ENCODE measurements at regions not wholly inside any gene's neighbourhood (a gene's known extent, or its start where the extent isn't known, plus 50 kb on each side); places are given as distances from the start of the nearest gene placed in this dataset.
"Not testable (repeated sequence)": the region's sequence is repeated elsewhere in the genome, so short reads cannot be mapped to it uniquely, and the experiment has no call there.

DNA sequence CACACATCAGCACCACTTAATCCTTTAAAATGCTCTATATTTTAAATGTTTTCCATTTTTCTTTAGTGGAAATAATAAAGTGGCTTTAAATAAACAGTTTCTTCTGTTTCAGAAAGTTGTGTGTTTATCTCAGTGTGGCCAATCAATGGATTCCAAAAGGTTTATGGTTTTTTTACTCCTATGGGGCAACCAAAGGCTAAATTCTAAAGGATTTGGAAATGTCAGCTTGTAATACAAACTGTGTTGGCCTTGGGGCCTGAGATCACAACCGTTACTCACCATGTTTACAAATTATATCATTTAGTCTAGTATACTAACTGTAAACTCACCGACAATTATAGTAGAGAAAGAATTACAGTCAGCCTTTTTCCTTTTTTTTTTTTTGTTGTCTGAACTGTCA is 827.2 kb downstream of the EPHA4 start:
- no peaks in the 10 kb centered on the region for H3K27me3 ChIP-seq (ENCODE audit: control insufficient read depth, insufficient read depth, low read length)

DNA sequence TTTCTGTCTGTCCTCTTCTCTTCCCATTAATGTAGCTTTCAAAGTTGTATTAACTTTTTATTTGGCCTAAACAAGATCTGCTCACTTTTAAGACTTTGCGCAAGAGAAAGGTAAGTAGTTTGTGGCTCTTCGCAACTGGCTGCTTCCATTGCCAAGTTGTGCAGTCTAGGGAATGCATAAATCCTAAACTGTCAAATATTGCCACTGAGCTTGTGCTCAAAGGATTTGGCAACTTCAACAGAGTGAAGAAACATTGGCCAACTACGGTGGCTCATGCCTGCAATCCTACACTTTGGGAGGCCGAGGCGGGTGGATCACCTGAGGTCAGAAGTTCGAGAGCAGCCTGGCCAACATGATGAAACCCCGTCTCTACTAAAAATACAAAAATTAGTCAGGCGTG is 826.4 kb downstream of the EPHA4 start:
- Histone ChIP-seq H3K4me3 (ENCODE audit: low read length) (no peak overlapping the region), H3K4me1 (ENCODE audit: control insufficient read depth, insufficient read depth, low read length) (0 out of 2 replicates have a peak, but pooled peaks cover 1% of the 10 kb centered on the region), H3K9me3 (ENCODE audit: control insufficient read depth, insufficient read depth, low read length) (no peaks in the 10 kb centered on the region), H3K27me3 (ENCODE audit: control insufficient read depth, insufficient read depth, low read length) (no peaks in the 10 kb centered on the region), H3K27ac (ENCODE audit: low read length) (no peak overlapping the region), H3K36me3 (ENCODE audit: control insufficient read depth, insufficient read depth, low read length) (no peaks in the 10 kb centered on the region)
- no CpG with 5 or more reads among the region's 8 CpGs for WGBS (ENCODE audit: insufficient coverage, insufficient read length)
- DNase-seq (ENCODE audit: low read depth, low spot score), result no peak

More for the DNA sequence above, 827.2 kb downstream of the EPHA4 start:
- Histone ChIP-seq H3K27ac (ENCODE audit: low read length) (no peak overlapping the region), H3K4me1 (ENCODE audit: control insufficient read depth, insufficient read depth, low read length) (0 out of 2 replicates have a peak, but pooled peaks cover 1% of the 10 kb centered on the region), H3K36me3 (ENCODE audit: control insufficient read depth, insufficient read depth, low read length) (no peaks in the 10 kb centered on the region), H3K9me3 (ENCODE audit: control insufficient read depth, insufficient read depth, low read length) (no peaks in the 10 kb centered on the region), H3K4me3 (ENCODE audit: low read length) (no peak overlapping the region)
- DNase-seq (ENCODE audit: low read depth, low spot score), result no peak
- no CpG with 5 or more reads among the region's 2 CpGs for WGBS (ENCODE audit: insufficient coverage, insufficient read length)

- H3K27ac ChIP-seq (ENCODE audit: low read length), result no peak overlapping the region
- 0 out of 2 replicates have a peak, but pooled peaks cover 1% of the 10 kb centered on the region for H3K4me1 ChIP-seq (ENCODE audit: control insufficient read depth, insufficient read depth, low read length)
- WGBS (ENCODE audit: insufficient coverage, insufficient read length), result no CpG with 5 or more reads among the region's 1 CpG
- H3K36me3 ChIP-seq (ENCODE audit: control insufficient read depth, insufficient read depth, low read length), result no peaks in the 10 kb centered on the region
- no peak for DNase-seq (ENCODE audit: low read depth, low spot score)
- no peaks in the 10 kb centered on the region for H3K27me3 ChIP-seq (ENCODE audit: control insufficient read depth, insufficient read depth, low read length)
- H3K9me3 ChIP-seq (ENCODE audit: control insufficient read depth, insufficient read depth, low read length), result no peaks in the 10 kb centered on the region
- no peak overlapping the region for H3K4me3 ChIP-seq (ENCODE audit: low read length)
These were observed 824.4 kb downstream of the EPHA4 start for GRCh38 chr2:220747736-220748135.

- Histone ChIP-seq H3K27ac (ENCODE audit: low read length) (no peak overlapping the region), H3K9me3 (ENCODE audit: control insufficient read depth, insufficient read depth, low read length) (no peaks in the 10 kb centered on the region), H3K4me3 (ENCODE audit: low read length) (no peak overlapping the region), H3K27me3 (ENCODE audit: control insufficient read depth, insufficient read depth, low read length) (no peaks in the 10 kb centered on the region), H3K4me1 (ENCODE audit: control insufficient read depth, insufficient read depth, low read length) (0 out of 2 replicates have a peak, but pooled peaks cover 1% of the 10 kb centered on the region), H3K36me3 (ENCODE audit: control insufficient read depth, insufficient read depth, low read length) (no peaks in the 10 kb centered on the region)
- WGBS (ENCODE audit: insufficient coverage, insufficient read length), result no CpG with 5 or more reads among the region's 12 CpGs
- no peak for DNase-seq (ENCODE audit: low read depth, low spot score)
These were observed 823.1 kb downstream of the EPHA4 start for GRCh38 chr2:220748875-220749479.

- Histone ChIP-seq H3K27ac (ENCODE audit: low read length) (no peak overlapping the region), H3K4me3 (ENCODE audit: low read length) (no peak overlapping the region), H3K9me3 (ENCODE audit: control insufficient read depth, insufficient read depth, low read length) (no peaks in the 10 kb centered on the region), H3K27me3 (ENCODE audit: control insufficient read depth, insufficient read depth, low read length) (no peaks in the 10 kb centered on the region), H3K4me1 (ENCODE audit: control insufficient read depth, insufficient read depth, low read length) (0 out of 2 replicates have a peak, but pooled peaks cover 1% of the 10 kb centered on the region), H3K36me3 (ENCODE audit: control insufficient read depth, insufficient read depth, low read length) (no peaks in the 10 kb centered on the region)
- DNase-seq (ENCODE audit: low read depth, low spot score), result no peak
- no CpG with 5 or more reads among the region's 3 CpGs for WGBS (ENCODE audit: insufficient coverage, insufficient read length)
These were observed 818.6 kb downstream of the EPHA4 start for GRCh38 chr2:220753486-220753885.

- no peak overlapping the region for H3K4me3 ChIP-seq (ENCODE audit: low read length)
- WGBS (ENCODE audit: insufficient coverage, insufficient read length), result no CpG with 5 or more reads among the region's 6 CpGs
- H3K27me3 ChIP-seq (ENCODE audit: control insufficient read depth, insufficient read depth, low read length), result no peaks in the 10 kb centered on the region
- no peaks in the 10 kb centered on the region for H3K36me3 ChIP-seq (ENCODE audit: control insufficient read depth, insufficient read depth, low read length)
- DNase-seq (ENCODE audit: low read depth, low spot score), result no peak
- no peaks in the 10 kb centered on the region for H3K9me3 ChIP-seq (ENCODE audit: control insufficient read depth, insufficient read depth, low read length)
- H3K4me1 ChIP-seq (ENCODE audit: control insufficient read depth, insufficient read depth, low read length), result no peaks in the 10 kb centered on the region
- no peak overlapping the region for H3K27ac ChIP-seq (ENCODE audit: low read length)
These were observed 815.5 kb downstream of the EPHA4 start for GRCh38 chr2:220756653-220757052.

DNA sequence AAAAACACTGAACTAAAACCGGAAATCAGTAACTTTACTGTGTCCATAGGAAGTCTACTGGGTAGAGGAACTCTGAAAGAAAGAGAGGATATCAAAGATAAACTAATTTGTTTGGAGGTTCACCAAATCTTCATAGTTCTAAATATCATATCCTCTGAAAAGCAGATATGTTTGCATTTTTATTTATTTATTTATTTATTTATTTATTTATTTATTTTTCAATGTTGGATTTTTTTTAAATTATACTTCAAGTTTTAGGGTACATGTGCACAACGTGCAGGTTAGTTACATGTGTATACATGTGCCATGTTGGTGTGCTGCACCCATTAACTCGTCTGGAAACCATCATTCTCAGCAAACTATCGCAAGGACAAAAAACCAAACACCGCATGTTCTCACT is 813.7 kb downstream of the EPHA4 start:
- H3K4me1 ChIP-seq (ENCODE audit: control insufficient read depth, insufficient read depth, low read length); H3K27me3 ChIP-seq (ENCODE audit: control insufficient read depth, insufficient read depth, low read length); H3K9me3 ChIP-seq (ENCODE audit: control insufficient read depth, insufficient read depth, low read length); H3K36me3 ChIP-seq (ENCODE audit: control insufficient read depth, insufficient read depth, low read length); H3K4me3 ChIP-seq (ENCODE audit: low read length); DNase-seq (ENCODE audit: low read depth, low spot score); H3K27ac ChIP-seq (ENCODE audit: low read length): not testable (repeated sequence)
- WGBS (ENCODE audit: insufficient coverage, insufficient read length), result no CpG with 5 or more reads among the region's 5 CpGs

GRCh38 chr2:220764171-220764570 is 807.9 kb downstream of the EPHA4 start:
- DNase-seq (ENCODE audit: low read depth, low spot score), result no peak
- WGBS (ENCODE audit: insufficient coverage, insufficient read length), result no CpG with 5 or more reads among the region's 5 CpGs

DNA sequence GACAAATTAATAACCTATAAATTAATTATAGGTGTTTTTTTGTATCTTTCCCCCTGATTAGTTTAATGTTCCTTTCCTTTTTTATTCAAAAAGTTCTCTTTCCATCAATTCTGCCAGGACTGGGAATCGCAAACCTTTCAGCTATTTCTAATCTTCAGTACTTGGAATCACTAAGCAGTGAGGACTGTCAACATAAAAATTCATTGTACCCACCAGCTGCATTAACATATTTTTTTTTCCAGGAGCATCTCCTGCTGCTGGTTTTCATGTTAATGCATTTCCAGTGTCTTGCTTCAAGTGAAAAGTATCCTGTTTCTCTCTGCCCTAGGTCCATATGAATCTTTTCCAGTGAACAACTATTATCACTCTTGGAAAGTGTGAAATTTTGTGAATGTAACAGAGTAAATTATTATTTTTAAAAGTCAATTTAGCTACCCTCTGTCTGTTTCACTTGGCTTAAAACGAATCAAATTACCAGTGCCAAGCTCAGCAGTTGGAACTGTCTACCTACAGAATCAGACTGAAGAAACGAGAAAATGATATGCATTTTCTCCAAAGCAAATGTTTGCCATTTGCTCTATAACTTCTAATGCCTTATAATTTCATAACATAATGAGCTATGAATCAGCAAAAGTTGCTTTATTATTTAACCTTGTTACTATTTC is 804.4 kb downstream of the EPHA4 start:
- WGBS (ENCODE audit: insufficient coverage, insufficient read length), result no CpG with 5 or more reads among the region's 3 CpGs
- H3K4me1 ChIP-seq (ENCODE audit: control insufficient read depth, insufficient read depth, low read length), result no peaks in the 10 kb centered on the region
- H3K36me3 ChIP-seq (ENCODE audit: control insufficient read depth, insufficient read depth, low read length), result no peaks in the 10 kb centered on the region
- no peak overlapping the region for H3K27ac ChIP-seq (ENCODE audit: low read length)
- H3K4me3 ChIP-seq (ENCODE audit: low read length), result no peak overlapping the region
- no peaks in the 10 kb centered on the region for H3K27me3 ChIP-seq (ENCODE audit: control insufficient read depth, insufficient read depth, low read length)
- no peaks in the 10 kb centered on the region for H3K9me3 ChIP-seq (ENCODE audit: control insufficient read depth, insufficient read depth, low read length)
- DNase-seq (ENCODE audit: low read depth, low spot score), result no peak

More at GRCh38 chr2:220764171-220764570, 807.9 kb downstream of the EPHA4 start:
- Histone ChIP-seq H3K27me3 (ENCODE audit: control insufficient read depth, insufficient read depth, low read length) (no peaks in the 10 kb centered on the region), H3K9me3 (ENCODE audit: control insufficient read depth, insufficient read depth, low read length) (no peaks in the 10 kb centered on the region), H3K4me3 (ENCODE audit: low read length) (no peak overlapping the region), H3K27ac (ENCODE audit: low read length) (no peak overlapping the region), H3K4me1 (ENCODE audit: control insufficient read depth, insufficient read depth, low read length) (no peaks in the 10 kb centered on the region), H3K36me3 (ENCODE audit: control insufficient read depth, insufficient read depth, low read length) (no peaks in the 10 kb centered on the region)

DNA sequence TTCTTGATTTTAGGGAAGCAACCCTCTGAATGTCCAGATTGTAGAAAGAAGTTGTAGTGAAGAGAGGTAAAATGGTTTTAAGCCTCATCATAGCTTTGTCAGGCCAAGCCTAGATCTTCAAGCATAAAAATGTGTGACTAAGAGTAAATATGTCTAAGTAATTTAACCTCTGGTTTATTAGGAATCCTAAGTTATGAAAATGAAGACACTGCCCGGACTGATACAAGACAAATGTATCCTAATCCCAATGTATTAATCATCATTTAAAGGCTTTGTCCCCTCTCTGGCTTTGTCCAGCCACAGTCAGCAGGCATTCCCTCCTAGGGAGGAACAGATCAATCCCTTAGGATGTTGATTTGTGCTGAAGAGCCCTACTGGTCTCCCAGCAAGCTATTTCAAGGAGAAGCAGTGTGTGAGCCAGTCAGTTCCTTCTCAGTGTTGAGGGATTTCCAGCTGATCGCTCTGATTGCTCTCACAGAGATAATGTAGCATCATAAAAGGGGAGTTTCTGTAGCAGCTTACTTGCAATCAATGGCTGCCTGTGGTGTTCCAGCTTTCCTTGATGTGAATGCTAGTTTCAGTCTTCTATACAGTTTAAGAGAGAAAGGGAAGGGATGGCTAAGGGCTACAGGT is 796.1 kb downstream of the EPHA4 start:
- no peaks in the 10 kb centered on the region for H3K9me3 ChIP-seq (ENCODE audit: control insufficient read depth, insufficient read depth, low read length)
- DNase-seq (ENCODE audit: low read depth, low spot score), result no peak
- no peak overlapping the region for H3K27ac ChIP-seq (ENCODE audit: low read length)
- H3K4me1 ChIP-seq (ENCODE audit: control insufficient read depth, insufficient read depth, low read length), result no peaks in the 10 kb centered on the region
- H3K36me3 ChIP-seq (ENCODE audit: control insufficient read depth, insufficient read depth, low read length), result no peaks in the 10 kb centered on the region
- H3K27me3 ChIP-seq (ENCODE audit: control insufficient read depth, insufficient read depth, low read length), result no peaks in the 10 kb centered on the region
- H3K4me3 ChIP-seq (ENCODE audit: low read length), result no peak overlapping the region
- no CpG with 5 or more reads among the region's 2 CpGs for WGBS (ENCODE audit: insufficient coverage, insufficient read length)
